ENCODE measurements at regions not wholly inside any gene's neighbourhood (a gene's known extent, or its start where the extent isn't known, plus 50 kb on each side); places are given as distances from the start of the nearest gene placed in this dataset.
"Not testable (repeated sequence)": the region's sequence is repeated elsewhere in the genome, so short reads cannot be mapped to it uniquely, and the experiment has no call there.

- H3K27me3 ChIP-seq, H3K4me3 ChIP-seq, H3K27ac ChIP-seq, DNase-seq, H3K36me3 ChIP-seq: not testable (repeated sequence)
- H3K4me1 ChIP-seq, result peaks cover 35% of the 10 kb centered on the region
- peaks cover 13% of the 10 kb centered on the region for H3K9me3 ChIP-seq (replicated peaks)
Observed at GRCh38 chr7:142625216-142625615, 124.1 kb upstream of the PRSS1 start.

- H3K4me3 ChIP-seq, result no peak overlapping the region
Observed at GRCh38 chr7:142620402-142620801, 128.9 kb upstream of the PRSS1 start.

DNA sequence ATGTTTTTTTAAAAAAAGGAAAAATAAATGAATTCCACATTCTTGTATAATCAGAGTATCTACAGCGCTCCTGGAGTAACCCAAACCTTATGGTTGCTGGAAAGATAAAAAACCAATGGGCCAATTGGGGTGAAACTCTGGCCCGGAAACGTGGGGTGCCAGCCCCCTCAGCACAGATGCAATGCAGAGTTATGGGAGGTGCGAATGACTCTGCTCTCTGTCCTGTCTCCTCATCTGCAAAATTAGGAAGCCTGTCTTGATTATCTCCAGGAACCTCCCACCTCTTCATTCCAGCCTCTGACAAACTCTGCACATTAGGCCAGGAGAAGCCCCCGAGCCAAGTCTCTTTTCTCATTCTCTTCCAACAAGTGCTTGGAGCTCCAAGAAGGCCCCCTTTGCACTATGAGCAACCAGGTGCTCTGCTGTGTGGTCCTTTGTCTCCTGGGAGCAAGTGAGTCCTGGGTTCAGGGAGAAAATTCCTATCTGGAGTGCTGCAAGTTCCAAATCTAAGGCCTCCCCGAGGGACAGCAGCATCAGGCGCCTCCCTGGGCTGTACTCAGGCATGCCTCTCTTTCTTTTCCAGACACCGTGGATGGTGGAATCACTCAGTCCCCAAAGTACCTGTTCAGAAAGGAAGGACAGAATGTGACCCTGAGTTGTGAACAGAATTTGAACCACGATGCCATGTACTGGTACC is 130.5 kb upstream of the PRSS1 start:
- no peak for DNase-seq
- no peaks in the 10 kb centered on the region for H3K9me3 ChIP-seq (replicated peaks)
- H3K27ac ChIP-seq, result no peak overlapping the region
- no peaks in the 10 kb centered on the region for H3K36me3 ChIP-seq
- no peak overlapping the region for H3K4me3 ChIP-seq
- no peaks in the 10 kb centered on the region for H3K27me3 ChIP-seq
- no peaks in the 10 kb centered on the region for H3K4me1 ChIP-seq

More at GRCh38 chr7:142620402-142620801, 128.9 kb upstream of the PRSS1 start:
- H3K4me1 ChIP-seq, result no peaks in the 10 kb centered on the region
- H3K9me3 ChIP-seq (replicated peaks), result no peaks in the 10 kb centered on the region
- no peaks in the 10 kb centered on the region for H3K36me3 ChIP-seq
- H3K27me3 ChIP-seq, result no peaks in the 10 kb centered on the region
- DNase-seq, result no peak
- H3K27ac ChIP-seq, result no peak overlapping the region

- H3K27ac ChIP-seq, result no peak overlapping the region
- H3K4me1 ChIP-seq, result no peaks in the 10 kb centered on the region
- no peaks in the 10 kb centered on the region for H3K36me3 ChIP-seq
- H3K27me3 ChIP-seq, result no peaks in the 10 kb centered on the region
- DNase-seq, result no peak
- no peaks in the 10 kb centered on the region for H3K9me3 ChIP-seq (replicated peaks)
- no peak overlapping the region for H3K4me3 ChIP-seq
Observed at GRCh38 chr7:142616842-142617241, 132.4 kb upstream of the PRSS1 start.

- Histone ChIP-seq H3K27ac (no peak overlapping the region), H3K27me3 (no peaks in the 10 kb centered on the region), H3K4me1 (no peaks in the 10 kb centered on the region), H3K4me3 (no peak overlapping the region), H3K36me3 (no peaks in the 10 kb centered on the region), H3K9me3 (replicated peaks) (no peaks in the 10 kb centered on the region)
- DNase-seq, result no peak
Observed at GRCh38 chr7:142616121-142616643, 133.1 kb upstream of the PRSS1 start.

- Histone ChIP-seq H3K4me1 (no peaks in the 10 kb centered on the region), H3K27me3 (no peaks in the 10 kb centered on the region)
- no peak for DNase-seq
Observed at GRCh38 chr7:142615508-142615907, 133.8 kb upstream of the PRSS1 start.

GRCh38 chr7:142614116-142614515 is 135.2 kb upstream of the PRSS1 start:
- DNase-seq, result no peak
- no peaks in the 10 kb centered on the region for H3K4me1 ChIP-seq
- H3K4me3 ChIP-seq, result no peak overlapping the region
- H3K27me3 ChIP-seq, result no peaks in the 10 kb centered on the region
- H3K27ac ChIP-seq, result no peak overlapping the region
- no peaks in the 10 kb centered on the region for H3K9me3 ChIP-seq (replicated peaks)
- H3K36me3 ChIP-seq, result no peaks in the 10 kb centered on the region

More at GRCh38 chr7:142615508-142615907, 133.8 kb upstream of the PRSS1 start:
- H3K4me3 ChIP-seq, result no peak overlapping the region
- no peaks in the 10 kb centered on the region for H3K36me3 ChIP-seq
- H3K27ac ChIP-seq, result no peak overlapping the region
- H3K9me3 ChIP-seq (replicated peaks), result no peaks in the 10 kb centered on the region

GRCh38 chr7:142612237-142612881 is 136.9 kb upstream of the PRSS1 start:
- no peak for DNase-seq
- Histone ChIP-seq H3K4me3 (no peak overlapping the region), H3K27me3 (no peaks in the 10 kb centered on the region), H3K36me3 (no peaks in the 10 kb centered on the region), H3K9me3 (replicated peaks) (no peaks in the 10 kb centered on the region), H3K27ac (no peak overlapping the region), H3K4me1 (no peaks in the 10 kb centered on the region)

- DNase-seq, result no peak
- H3K4me3 ChIP-seq, result no peak overlapping the region
- no peaks in the 10 kb centered on the region for H3K4me1 ChIP-seq
- no peak overlapping the region for H3K27ac ChIP-seq
- no peaks in the 10 kb centered on the region for H3K27me3 ChIP-seq
- H3K9me3 ChIP-seq (replicated peaks), result no peaks in the 10 kb centered on the region
- no peaks in the 10 kb centered on the region for H3K36me3 ChIP-seq
Observed at GRCh38 chr7:142611566-142612236, 137.6 kb upstream of the PRSS1 start.

GRCh38 chr7:142608630-142609428 is 140.4 kb upstream of the PRSS1 start:
- no peaks in the 10 kb centered on the region for H3K9me3 ChIP-seq (replicated peaks)
- no peaks in the 10 kb centered on the region for H3K36me3 ChIP-seq
- no peaks in the 10 kb centered on the region for H3K4me1 ChIP-seq
- no peaks in the 10 kb centered on the region for H3K27me3 ChIP-seq
- H3K4me3 ChIP-seq, result no peak overlapping the region
- no peak for DNase-seq
- no peak overlapping the region for H3K27ac ChIP-seq

- Histone ChIP-seq H3K36me3 (no peaks in the 10 kb centered on the region), H3K27ac (no peak overlapping the region), H3K4me1 (no peaks in the 10 kb centered on the region), H3K4me3 (no peak overlapping the region), H3K9me3 (replicated peaks) (no peaks in the 10 kb centered on the region), H3K27me3 (no peaks in the 10 kb centered on the region)
- no peak for DNase-seq
Observed at GRCh38 chr7:142607351-142607750, 141.9 kb upstream of the PRSS1 start.

GRCh38 chr7:142606081-142606480 is 143.2 kb upstream of the PRSS1 start:
- no peaks in the 10 kb centered on the region for H3K27me3 ChIP-seq
- no peaks in the 10 kb centered on the region for H3K9me3 ChIP-seq (replicated peaks)
- H3K4me1 ChIP-seq, result no peaks in the 10 kb centered on the region
- H3K27ac ChIP-seq, result no peak overlapping the region
- H3K4me3 ChIP-seq, result no peak overlapping the region
- no peak for DNase-seq
- H3K36me3 ChIP-seq, result no peaks in the 10 kb centered on the region

- Histone ChIP-seq H3K36me3 (no peaks in the 10 kb centered on the region), H3K9me3 (replicated peaks) (no peaks in the 10 kb centered on the region), H3K4me1 (no peaks in the 10 kb centered on the region), H3K4me3 (no peak overlapping the region), H3K27me3 (no peaks in the 10 kb centered on the region), H3K27ac (no peak overlapping the region)
- DNase-seq, result no peak
Observed at GRCh38 chr7:142604671-142605070, 144.6 kb upstream of the PRSS1 start.

GRCh38 chr7:142603870-142604448 is 145.3 kb upstream of the PRSS1 start:
- no peaks in the 10 kb centered on the region for H3K36me3 ChIP-seq
- peak; percentile 49 to 85 for DNase-seq
- no peak overlapping the region for H3K27ac ChIP-seq
- no peaks in the 10 kb centered on the region; the same call in 1 of the 2 replicates for H3K27me3 ChIP-seq
- H3K9me3 ChIP-seq (replicated peaks), result no peaks in the 10 kb centered on the region
- no peaks in the 10 kb centered on the region for H3K4me1 ChIP-seq
- no peak overlapping the region for H3K4me3 ChIP-seq

Data from SJCRH30 (cell line).